Tibial artery (tissue), 4 donors: ENCODE measurements at regions not wholly inside any gene's neighbourhood (a gene's known extent, or its start where the extent isn't known, plus 50 kb on each side); places are given as distances from the start of the nearest gene placed in this dataset.

Source experiments
- DNase-seq, 2 donors: peaks; one replicate each; pipeline ENCODE4 v3.0.0-alpha.2; 2019
- H3K27ac ChIP-seq, 2 donors: fragments of 200-600 bp; sonication (generic) in 1 of 2; 1 replicate in 1 of 2; 2 replicates in 1 of 2; pipeline ENCODE4 v1.5.1; 2018 to 2019; ENCODE audit warnings: mild to moderate bottlenecking in 1 of 2
- H3K27me3 ChIP-seq, 2 donors: fragments of 200-600 bp; sonication (generic) in 1 of 2; one replicate each; pipeline versions ENCODE4 v1.5.1 to v1.6.0; 2016 to 2019
- H3K36me3 ChIP-seq, 3 donors: fragments of 200-600 bp; sonication (generic) in 2 of 3; one replicate each; pipeline ENCODE4 v1.5.1; 2016 to 2019; ENCODE audit warnings: mild to moderate bottlenecking in 2 of 3
- H3K4me1 ChIP-seq, 4 donors: fragments of 200-600 bp; sonication (generic) in 2 of 4; 1 replicate in 3 of 4; 2 replicates in 1 of 4; pipeline ENCODE4 v1.5.1; 2016 to 2019
- H3K4me3 ChIP-seq, 2 donors: fragments of 200-600 bp; sonication (generic) in 1 of 2; 1 replicate in 1 of 2; 2 replicates in 1 of 2; pipeline ENCODE4 v1.5.1; 2018 to 2019; ENCODE audit warnings: mild to moderate bottlenecking in 2 of 2
- H3K9me3 ChIP-seq, 3 donors: fragments of 200-600 bp; sonication (generic) in 1 of 3; one replicate each; pipeline ENCODE4 v1.5.1; 2016 to 2019
- intact Hi-C: fragments of 100-400 bp; cut with DNase I; formaldehyde crosslinking; loops from one replicate; pipeline ENCODE4 v1.15.0; 2023; ENCODE audit warnings: low total_unique reads
- TF ChIP-seq, protein P1 (sequence below), 2 experiments: fragments of 200-600 bp in 1 of 2; fragments of 450-650 bp in 1 of 2; IDR thresholded peaks; one replicate each; pipeline ENCODE4 v1.5.1; 2017 to 2019; ENCODE audit warnings: antibody characterized with exemption in 2 of 2, mild to moderate bottlenecking in 1 of 2, moderate library complexity in 1 of 2

DNA sequence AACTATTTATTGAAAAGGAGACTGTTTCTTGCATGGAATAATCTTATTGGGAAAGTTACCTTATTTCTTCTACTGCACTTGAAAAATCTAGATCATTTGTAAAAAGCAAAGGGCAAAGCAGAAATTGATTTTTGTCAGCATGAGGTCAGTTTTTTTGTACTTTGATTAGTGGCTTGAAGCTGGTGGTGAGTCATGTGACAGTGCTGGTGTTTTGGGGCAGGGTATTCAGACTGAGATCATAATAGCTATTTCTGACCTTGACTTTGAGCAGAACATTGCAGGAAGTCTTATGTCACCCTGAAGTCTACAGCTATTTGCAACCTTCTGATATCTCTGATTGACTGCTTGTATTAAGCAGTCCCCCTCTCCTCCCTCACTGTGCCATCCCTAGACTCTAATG is 66.3 kb upstream of the SORCS3 start:
- TF ChIP-seq, protein P1, sequence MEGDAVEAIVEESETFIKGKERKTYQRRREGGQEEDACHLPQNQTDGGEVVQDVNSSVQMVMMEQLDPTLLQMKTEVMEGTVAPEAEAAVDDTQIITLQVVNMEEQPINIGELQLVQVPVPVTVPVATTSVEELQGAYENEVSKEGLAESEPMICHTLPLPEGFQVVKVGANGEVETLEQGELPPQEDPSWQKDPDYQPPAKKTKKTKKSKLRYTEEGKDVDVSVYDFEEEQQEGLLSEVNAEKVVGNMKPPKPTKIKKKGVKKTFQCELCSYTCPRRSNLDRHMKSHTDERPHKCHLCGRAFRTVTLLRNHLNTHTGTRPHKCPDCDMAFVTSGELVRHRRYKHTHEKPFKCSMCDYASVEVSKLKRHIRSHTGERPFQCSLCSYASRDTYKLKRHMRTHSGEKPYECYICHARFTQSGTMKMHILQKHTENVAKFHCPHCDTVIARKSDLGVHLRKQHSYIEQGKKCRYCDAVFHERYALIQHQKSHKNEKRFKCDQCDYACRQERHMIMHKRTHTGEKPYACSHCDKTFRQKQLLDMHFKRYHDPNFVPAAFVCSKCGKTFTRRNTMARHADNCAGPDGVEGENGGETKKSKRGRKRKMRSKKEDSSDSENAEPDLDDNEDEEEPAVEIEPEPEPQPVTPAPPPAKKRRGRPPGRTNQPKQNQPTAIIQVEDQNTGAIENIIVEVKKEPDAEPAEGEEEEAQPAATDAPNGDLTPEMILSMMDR (IDR thresholded peaks at IDR 0.05): no peak
- intact Hi-C loops: no loop called here
- no peak overlapping the region for H3K27ac ChIP-seq
- H3K4me3 ChIP-seq: no peak overlapping the region
- no peaks in the 10 kb centered on the region for H3K4me1 ChIP-seq
- DNase-seq: no peak
- peaks cover 0 to 19% (median 8%) of the 10 kb centered on the region in 3 donors for H3K9me3 ChIP-seq
- peaks cover 0 to 8% of the 10 kb centered on the region in 2 donors for H3K27me3 ChIP-seq
- no peaks in the 10 kb centered on the region for H3K36me3 ChIP-seq

- Histone ChIP-seq H3K27ac (no peak overlapping the region), H3K4me3 (no peak overlapping the region), H3K36me3 (no peaks in the 10 kb centered on the region), H3K9me3 (peaks cover 0 to 1% (median under 1%) of the 10 kb centered on the region in 3 donors), H3K4me1 (peaks cover 0 to 9% (median 0%) of the 10 kb centered on the region in 4 donors), H3K27me3 (peaks cover 0 to 21% of the 10 kb centered on the region in 2 donors)
- TF ChIP-seq, protein P1 (IDR thresholded peaks at IDR 0.05): no peak
- DNase-seq: no peak
- intact Hi-C loops: no loop called here
Measured at GRCh38 chr10:104576611-104577010, 64.5 kb upstream of the SORCS3 start.

DNA sequence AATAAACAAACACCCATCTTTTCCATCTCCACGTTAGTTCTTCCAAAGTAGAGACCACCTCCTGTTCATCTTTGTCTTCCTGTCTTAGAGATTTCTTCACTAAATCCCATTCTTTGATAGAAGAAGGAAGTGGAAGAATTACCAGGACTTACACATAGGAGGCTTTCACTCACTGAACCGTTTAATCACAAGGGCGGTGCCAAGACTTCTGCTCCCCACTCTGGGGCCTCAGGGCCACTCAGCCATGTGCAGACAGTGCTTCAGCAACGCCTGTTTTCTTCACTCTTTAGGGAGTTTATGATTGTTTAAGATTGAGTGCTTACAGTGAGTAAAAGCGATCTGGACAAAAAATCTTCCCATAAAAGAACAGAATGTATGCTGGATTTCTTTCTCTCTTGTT is 63.9 kb upstream of the SORCS3 start:
- Histone ChIP-seq H3K9me3 (no peaks in the 10 kb centered on the region), H3K4me3 (no peak overlapping the region), H3K27ac (no peak overlapping the region), H3K36me3 (no peaks in the 10 kb centered on the region), H3K4me1 (peaks cover 0 to 9% (median 0%) of the 10 kb centered on the region in 4 donors), H3K27me3 (peaks cover 0 to 23% of the 10 kb centered on the region in 2 donors)
- DNase-seq: no peak
- intact Hi-C loops: no loop called here
- TF ChIP-seq, protein P1 (IDR thresholded peaks at IDR 0.05): no peak

GRCh38 chr10:104577861-104578521 is 63.1 kb upstream of the SORCS3 start:
- Histone ChIP-seq H3K36me3 (no peaks in the 10 kb centered on the region), H3K4me1 (peaks cover 0 to 9% (median 0%) of the 10 kb centered on the region in 4 donors), H3K4me3 (no peak overlapping the region), H3K27me3 (peaks cover 0 to 28% of the 10 kb centered on the region in 2 donors), H3K27ac (no peak overlapping the region), H3K9me3 (no peaks in the 10 kb centered on the region)
- intact Hi-C loops: no loop called here
- TF ChIP-seq, protein P1 (IDR thresholded peaks at IDR 0.05): no peak
- DNase-seq: no peak

DNA sequence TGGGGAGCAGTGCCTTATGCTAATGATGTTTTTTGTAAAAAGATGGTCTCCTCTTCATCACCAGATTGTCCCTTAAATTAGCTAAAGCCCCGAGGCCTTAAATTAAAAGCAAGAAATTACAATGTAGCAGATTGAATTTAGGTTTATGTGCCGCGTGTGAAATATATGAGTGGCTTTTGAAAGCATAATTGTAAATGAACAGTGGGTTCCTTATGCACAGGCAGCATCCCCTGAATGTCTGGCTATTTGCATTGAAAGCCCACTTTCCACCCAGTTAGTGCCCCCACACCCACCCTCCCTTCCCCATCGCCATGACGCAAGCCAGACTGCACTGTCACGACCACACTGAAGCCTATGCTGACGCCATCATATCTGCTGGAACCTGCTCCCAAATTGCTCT is 62.4 kb upstream of the SORCS3 start:
- Histone ChIP-seq H3K9me3 (no peaks in the 10 kb centered on the region), H3K4me3 (no peak overlapping the region), H3K27ac (no peak overlapping the region), H3K27me3 (peaks cover 0 to 28% of the 10 kb centered on the region in 2 donors), H3K36me3 (no peaks in the 10 kb centered on the region), H3K4me1 (peaks cover 0 to 9% (median 0%) of the 10 kb centered on the region in 4 donors)
- intact Hi-C loops: no loop called here
- TF ChIP-seq, protein P1 (IDR thresholded peaks at IDR 0.05): no peak
- no peak for DNase-seq
